ENCODE measurements at regions not wholly inside any gene's neighbourhood (a gene's known extent, or its start where the extent isn't known, plus 50 kb on each side); places are given as distances from the start of the nearest gene placed in this dataset.

- TF ChIP-seq EZH2 (IDR thresholded peaks at IDR 0.05): no peak
- TF ChIP-seq FOXP2 (optimal IDR thresholded peaks at IDR 0.05; ENCODE audit: control extremely low read depth, extremely low read length, insufficient read depth): no peak
- no peak for TF ChIP-seq POLR2AphosphoS5 (IDR thresholded peaks at IDR 0.05; ENCODE audit: borderline replicate concordance, low read depth, low read length)
Measured at GRCh38 chr16:79717333-79718137, 117.0 kb upstream of the MAF start.
